Panc1 (cell line): ENCODE measurements at regions not wholly inside any gene's neighbourhood (a gene's known extent, or its start where the extent isn't known, plus 50 kb on each side); places are given as distances from the start of the nearest gene placed in this dataset.

Source experiments
- ATAC-seq: fragments of 200-7000 bp; cut with Tn5 transposase; 2 replicates; pipeline ENCODE4 v1.9.1; 2020; ENCODE audit warnings: mild to moderate bottlenecking, moderate library complexity
- BruUV-seq: library from RNA; stranded (reverse); fragments of 400-500 nt; replicated peaks from 2 replicates; lab custom pipeline; 2021; lab: Mats Ljungman, UMichigan
- CTCF ChIA-PET: fragments of 300-600 bp; sonication (Branson Sonifier 250); formaldehyde crosslinking; loops from one replicate; lab custom pipeline; 2022; ENCODE audit warnings: antibody characterized with exemption; lab: Charles Lee
- POLR2A ChIA-PET: fragments of 300-600 bp; sonication (Branson Sonifier 250); formaldehyde crosslinking; loops from one replicate; lab custom pipeline; 2022; ENCODE audit warnings: antibody characterized with exemption; lab: Charles Lee
- DNase-seq: peaks from one replicate; pipeline ENCODE4 v3.0.0-alpha.2; 2010; ENCODE audit warnings: low read depth, low spot score
- H3K27ac ChIP-seq: 2 replicates; pipeline ENCODE4 v1.5.1; 2011; ENCODE audit warnings: mild to moderate bottlenecking, low read length, inconsistent platforms
- H3K27me3 ChIP-seq: fragments of 200-500 bp; sonication (Bioruptor generic); 2 replicates; pipeline ENCODE4 v1.6.0; 2014; ENCODE audit warnings: low read length, inconsistent platforms; ENCODE audit not compliant: control insufficient read depth, insufficient read depth
- H3K36me3 ChIP-seq: fragments of 200-500 bp; sonication (Bioruptor generic); 2 replicates; pipeline ENCODE4 v1.5.1; 2014; ENCODE audit warnings: inconsistent platforms, mild to moderate bottlenecking, low read length, moderate library complexity; ENCODE audit not compliant: control insufficient read depth, insufficient read depth
- H3K4me1 ChIP-seq: 2 replicates; pipeline ENCODE4 v1.5.1; 2011; ENCODE audit warnings: inconsistent platforms, mild to moderate bottlenecking, low read length, moderate library complexity; ENCODE audit not compliant: control insufficient read depth, insufficient read depth
- H3K4me3 ChIP-seq, 2 experiments: 2 replicates each; pipeline ENCODE4 v1.5.1; 2011 to 2012; ENCODE audit warnings: low read depth in 2 of 2, low read length in 2 of 2, mild to moderate bottlenecking in 2 of 2, inconsistent platforms in 1 of 2, moderate library complexity in 1 of 2
- H3K9me3 ChIP-seq: fragments of 200-500 bp; sonication (Bioruptor generic); 2 replicates; pipeline ENCODE4 v1.5.1; 2014; ENCODE audit warnings: low read depth, mild to moderate bottlenecking, inconsistent platforms, low read length, moderate library complexity; ENCODE audit not compliant: control insufficient read depth, insufficient read depth
- POLR2AphosphoS5 ChIP-seq: IDR thresholded peaks from 2 replicates; pipeline ENCODE4 v1.6.1; 2012; ENCODE audit warnings: mild to moderate bottlenecking, low read depth, low read length, moderate library complexity
- SIN3A ChIP-seq: IDR thresholded peaks from 2 replicates; pipeline ENCODE4 v1.6.1; 2012; ENCODE audit warnings: low read depth, mild to moderate bottlenecking, low read length, moderate library complexity, borderline replicate concordance; ENCODE audit not compliant: insufficient read depth
- TCF7L2 ChIP-seq: IDR thresholded peaks from 2 replicates; pipeline ENCODE4 v1.6.1; 2011; ENCODE audit warnings: mild to moderate bottlenecking, low read depth, low read length, inconsistent platforms
- in situ Hi-C: cut with HindIII; loops from 2 replicates; pipeline ENCODE4 v1.10.0; 2016; ENCODE audit warnings: low sequenced_read_pairs, low pct_unique_long_range_greater_than_20kb
- intact Hi-C: fragments of 100-400 bp; cut with micrococcal nuclease; formaldehyde crosslinking; loops from one replicate; pipeline ENCODE4 v1.10.0; 2022; ENCODE audit not compliant: unreplicated experiment
- TF ChIP-seq, protein P1 (sequence below), 2 experiments: IDR thresholded peaks; 2 replicates each; pipeline ENCODE4 v1.6.1; 2011 to 2012; ENCODE audit warnings: low read depth in 2 of 2, control low read depth in 1 of 2, low read length in 1 of 2, mild to moderate bottlenecking in 1 of 2, moderate library complexity in 1 of 2; ENCODE audit not compliant: insufficient read depth in 1 of 2
- TF ChIP-seq, protein P2 (sequence below): fragments of 450-650 bp; IDR thresholded peaks from 2 replicates; pipeline ENCODE4 v1.5.1; 2017; ENCODE audit warnings: mild to moderate bottlenecking

DNA sequence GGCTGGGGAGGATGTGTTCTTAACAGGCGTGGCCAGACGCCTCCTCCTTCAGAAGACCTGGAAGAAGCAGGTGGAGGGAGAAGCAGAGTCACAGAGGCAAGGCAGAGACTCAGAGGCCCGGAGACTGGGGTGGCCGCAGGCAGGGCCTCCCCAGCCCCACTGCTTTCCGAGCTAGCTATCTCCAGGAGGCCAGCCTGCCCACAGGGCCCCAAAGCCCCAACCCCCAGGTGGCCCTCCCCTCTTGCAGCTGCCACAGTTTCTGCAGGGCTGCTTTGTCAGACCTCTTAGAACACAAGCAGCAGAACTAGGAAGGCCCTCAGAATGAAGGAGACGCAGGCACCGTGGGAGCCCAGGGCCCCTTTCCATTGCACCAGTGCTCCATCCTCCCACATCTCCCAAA, 69.0 kb upstream of the MLN start:
- no peak for DNase-seq
- ChIA-PET POLR2A (no interaction called here), CTCF (no interaction called here)
- H3K27me3 ChIP-seq: no peaks in the 10 kb centered on the region
- TF ChIP-seq SIN3A: no peak
- no peaks in the 10 kb centered on the region for H3K36me3 ChIP-seq
- no peak overlapping the region for H3K4me3 ChIP-seq
- H3K27ac ChIP-seq: no peak overlapping the region
- ATAC-seq: no peak
- intact Hi-C loops: no loop called here
- in situ Hi-C loops: no loop called here
- BruUV-seq: no TSS peak
- no peaks in the 10 kb centered on the region for H3K9me3 ChIP-seq
- H3K4me1 ChIP-seq: no peaks in the 10 kb centered on the region

DNA sequence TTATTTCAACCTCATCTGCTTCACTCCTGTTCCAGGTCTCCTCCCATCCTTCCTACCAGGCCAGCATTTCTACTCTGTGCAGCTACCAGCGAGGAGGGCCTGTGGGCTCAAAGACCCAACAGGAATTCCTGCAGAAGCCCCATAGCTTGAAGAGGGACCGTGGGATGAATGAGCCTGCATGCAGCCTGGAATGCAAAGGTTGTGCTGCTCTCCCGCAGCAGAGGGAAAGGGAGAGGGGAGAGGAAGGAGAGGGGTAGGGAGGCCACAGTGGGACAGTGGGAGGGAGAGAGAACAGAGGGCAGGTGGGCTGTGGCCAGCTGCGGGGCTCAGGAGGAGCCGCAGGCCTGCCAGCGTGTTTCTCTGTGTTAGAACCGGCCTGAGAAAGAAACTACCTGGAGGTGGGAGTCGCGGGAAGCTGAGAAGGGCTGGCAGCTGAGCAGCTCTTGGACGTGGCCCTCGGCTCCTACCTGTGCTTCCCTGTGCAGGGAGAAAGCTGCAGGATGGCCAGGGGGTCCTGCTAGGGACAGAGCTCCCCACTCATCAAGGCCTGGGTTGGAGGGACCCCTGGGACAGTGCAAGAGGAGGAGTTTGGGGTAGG, 66.1 kb upstream of the MLN start:
- Histone ChIP-seq H3K9me3 (no peaks in the 10 kb centered on the region), H3K36me3 (no peaks in the 10 kb centered on the region), H3K27me3 (no peaks in the 10 kb centered on the region), H3K27ac (no peak overlapping the region), H3K4me3 (no peak overlapping the region), H3K4me1 (no peaks in the 10 kb centered on the region)
- ChIA-PET POLR2A (no interaction called here), CTCF (no interaction called here)
- TF ChIP-seq POLR2AphosphoS5: no peak
- TF ChIP-seq, protein P1, sequence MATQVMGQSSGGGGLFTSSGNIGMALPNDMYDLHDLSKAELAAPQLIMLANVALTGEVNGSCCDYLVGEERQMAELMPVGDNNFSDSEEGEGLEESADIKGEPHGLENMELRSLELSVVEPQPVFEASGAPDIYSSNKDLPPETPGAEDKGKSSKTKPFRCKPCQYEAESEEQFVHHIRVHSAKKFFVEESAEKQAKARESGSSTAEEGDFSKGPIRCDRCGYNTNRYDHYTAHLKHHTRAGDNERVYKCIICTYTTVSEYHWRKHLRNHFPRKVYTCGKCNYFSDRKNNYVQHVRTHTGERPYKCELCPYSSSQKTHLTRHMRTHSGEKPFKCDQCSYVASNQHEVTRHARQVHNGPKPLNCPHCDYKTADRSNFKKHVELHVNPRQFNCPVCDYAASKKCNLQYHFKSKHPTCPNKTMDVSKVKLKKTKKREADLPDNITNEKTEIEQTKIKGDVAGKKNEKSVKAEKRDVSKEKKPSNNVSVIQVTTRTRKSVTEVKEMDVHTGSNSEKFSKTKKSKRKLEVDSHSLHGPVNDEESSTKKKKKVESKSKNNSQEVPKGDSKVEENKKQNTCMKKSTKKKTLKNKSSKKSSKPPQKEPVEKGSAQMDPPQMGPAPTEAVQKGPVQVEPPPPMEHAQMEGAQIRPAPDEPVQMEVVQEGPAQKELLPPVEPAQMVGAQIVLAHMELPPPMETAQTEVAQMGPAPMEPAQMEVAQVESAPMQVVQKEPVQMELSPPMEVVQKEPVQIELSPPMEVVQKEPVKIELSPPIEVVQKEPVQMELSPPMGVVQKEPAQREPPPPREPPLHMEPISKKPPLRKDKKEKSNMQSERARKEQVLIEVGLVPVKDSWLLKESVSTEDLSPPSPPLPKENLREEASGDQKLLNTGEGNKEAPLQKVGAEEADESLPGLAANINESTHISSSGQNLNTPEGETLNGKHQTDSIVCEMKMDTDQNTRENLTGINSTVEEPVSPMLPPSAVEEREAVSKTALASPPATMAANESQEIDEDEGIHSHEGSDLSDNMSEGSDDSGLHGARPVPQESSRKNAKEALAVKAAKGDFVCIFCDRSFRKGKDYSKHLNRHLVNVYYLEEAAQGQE (IDR thresholded peaks at IDR 0.05; ENCODE audit: insufficient read depth in 1 of 2, low read depth in 2 of 2, low read length in 1 of 2): no peak
- no peak for TF ChIP-seq SIN3A
- no peak for TF ChIP-seq TCF7L2
- TF ChIP-seq, protein P2, sequence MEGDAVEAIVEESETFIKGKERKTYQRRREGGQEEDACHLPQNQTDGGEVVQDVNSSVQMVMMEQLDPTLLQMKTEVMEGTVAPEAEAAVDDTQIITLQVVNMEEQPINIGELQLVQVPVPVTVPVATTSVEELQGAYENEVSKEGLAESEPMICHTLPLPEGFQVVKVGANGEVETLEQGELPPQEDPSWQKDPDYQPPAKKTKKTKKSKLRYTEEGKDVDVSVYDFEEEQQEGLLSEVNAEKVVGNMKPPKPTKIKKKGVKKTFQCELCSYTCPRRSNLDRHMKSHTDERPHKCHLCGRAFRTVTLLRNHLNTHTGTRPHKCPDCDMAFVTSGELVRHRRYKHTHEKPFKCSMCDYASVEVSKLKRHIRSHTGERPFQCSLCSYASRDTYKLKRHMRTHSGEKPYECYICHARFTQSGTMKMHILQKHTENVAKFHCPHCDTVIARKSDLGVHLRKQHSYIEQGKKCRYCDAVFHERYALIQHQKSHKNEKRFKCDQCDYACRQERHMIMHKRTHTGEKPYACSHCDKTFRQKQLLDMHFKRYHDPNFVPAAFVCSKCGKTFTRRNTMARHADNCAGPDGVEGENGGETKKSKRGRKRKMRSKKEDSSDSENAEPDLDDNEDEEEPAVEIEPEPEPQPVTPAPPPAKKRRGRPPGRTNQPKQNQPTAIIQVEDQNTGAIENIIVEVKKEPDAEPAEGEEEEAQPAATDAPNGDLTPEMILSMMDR: no peak
- in situ Hi-C loops: no loop called here
- BruUV-seq: no TSS peak
- intact Hi-C loops: no loop called here
- DNase-seq (no peak), ATAC-seq (no peak)

DNA sequence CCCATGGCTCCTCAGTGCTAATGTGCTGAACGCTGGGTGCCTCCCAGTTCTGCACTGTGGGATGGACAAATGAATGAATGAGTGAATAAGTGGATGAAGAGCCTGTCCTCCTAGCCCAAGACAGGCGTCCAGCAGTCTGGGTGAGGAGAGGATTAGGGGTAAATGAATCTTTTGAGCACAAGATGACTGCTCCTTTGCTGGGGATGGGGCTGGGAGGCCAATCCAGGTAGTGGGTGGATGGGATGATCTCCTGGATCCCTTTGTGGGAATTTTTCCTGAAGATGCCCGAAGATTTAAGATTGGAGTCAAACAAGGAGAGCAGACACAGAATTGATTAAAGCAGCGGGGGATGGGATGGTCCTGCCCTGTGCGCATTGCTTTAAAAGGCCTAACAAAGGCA, 65.3 kb upstream of the MLN start:
- DNase-seq (no peak), ATAC-seq (no peak)
- Histone ChIP-seq H3K27ac (no peak overlapping the region), H3K27me3 (no peaks in the 10 kb centered on the region), H3K9me3 (no peaks in the 10 kb centered on the region), H3K4me1 (no peaks in the 10 kb centered on the region), H3K4me3 (no peak overlapping the region), H3K36me3 (no peaks in the 10 kb centered on the region)
- BruUV-seq: no TSS peak
- ChIA-PET POLR2A (no interaction called here), CTCF (no interaction called here)
- intact Hi-C loops (no loop called here), in situ Hi-C loops (no loop called here)
- TF ChIP-seq SIN3A (no peak), TCF7L2 (no peak), POLR2AphosphoS5 (no peak)
- TF ChIP-seq, protein P1 (IDR thresholded peaks at IDR 0.05; ENCODE audit: insufficient read depth in 1 of 2, low read depth in 2 of 2, low read length in 1 of 2): no peak
- TF ChIP-seq, protein P2: no peak
